SK-N-SH (cell line): ENCODE measurements at regions not wholly inside any gene's neighbourhood (a gene's known extent, or its start where the extent isn't known, plus 50 kb on each side); places are given as distances from the start of the nearest gene placed in this dataset.

ENCODE experiments used
- CTCF ChIA-PET: fragments of 300-600, 350-600 bp; formaldehyde crosslinking; extraction: SDS; loops from one replicate; lab custom pipeline; 2021; lab: Yijun Ruan, JAX
- POLR2A ChIA-PET: fragments of 350-600 bp; sonication (Branson Sonifier 250); formaldehyde crosslinking; extraction: SDS; loops from one replicate; lab custom pipeline; 2020; ENCODE audit warnings: antibody characterized with exemption, inconsistent platforms; lab: Yijun Ruan, JAX
- DNase-seq: peaks from one replicate; pipeline ENCODE4 v3.0.0; 2012
- H2AFZ ChIP-seq: fragments of 200-600 bp; sonication (generic); 2 replicates; pipeline ENCODE4 v1.8.1; 2016; ENCODE audit warnings: antibody characterized with exemption, mild to moderate bottlenecking, low read depth
- H3F3A ChIP-seq: fragments of 200-600 bp; sonication (generic); replicated peaks from 2 replicates; pipeline ENCODE3; 2016; ENCODE audit warnings: antibody characterized with exemption, mild to moderate bottlenecking; ENCODE audit not compliant: insufficient read depth
- H3K27ac ChIP-seq, 2 experiments: fragments of 200-500 bp in 1 of 2; fragments of 200-600 bp in 1 of 2; sonication (Bioruptor generic) in 1 of 2; sonication (generic), shearing (Covaris generic) in 1 of 2; 2 replicates each; pipeline versions ENCODE4 v1.5.1 to v1.6.1; 2014 to 2016; ENCODE audit warnings: low read depth in 2 of 2, inconsistent platforms in 1 of 2, low read length in 1 of 2, mild to moderate bottlenecking in 1 of 2, mixed read lengths in 1 of 2
- H3K27me3 ChIP-seq: fragments of 200-600 bp; sonication (generic), shearing (Covaris generic); 2 replicates; pipeline ENCODE4 v1.6.1; 2016; ENCODE audit warnings: mixed run types; ENCODE audit not compliant: insufficient read depth
- H3K36me3 ChIP-seq, 2 experiments: fragments of 200-500 bp in 1 of 2; fragments of 200-600 bp in 1 of 2; sonication (Bioruptor generic) in 1 of 2; sonication (generic) in 1 of 2; replicated peaks in 1 of 2; 2 replicates each; pipeline versions ENCODE3 to v1.5.1; 2014 to 2016; ENCODE audit warnings: low read length in 1 of 2, mild to moderate bottlenecking in 1 of 2; ENCODE audit not compliant: insufficient read depth in 2 of 2, control insufficient read depth in 1 of 2
- H3K4me1 ChIP-seq, 2 experiments: fragments of 200-500 bp in 1 of 2; fragments of 200-600 bp in 1 of 2; sonication (Bioruptor generic) in 1 of 2; sonication (generic), shearing (Covaris generic) in 1 of 2; 2 replicates each; pipeline versions ENCODE4 v1.5.1 to v1.6.1; 2014 to 2016; ENCODE audit warnings: low read depth in 1 of 2, low read length in 1 of 2, mixed run types in 1 of 2; ENCODE audit not compliant: insufficient read depth in 2 of 2, control insufficient read depth in 1 of 2
- H3K4me2 ChIP-seq: fragments of 200-600 bp; sonication (generic), shearing (Covaris generic); 2 replicates; pipeline ENCODE4 v1.6.1; 2017; ENCODE audit warnings: mixed run types
- H3K4me3 ChIP-seq, 2 experiments: fragments of 200-500 bp in 1 of 2; fragments of 200-600 bp in 1 of 2; sonication (Bioruptor generic) in 1 of 2; sonication (generic), shearing (Covaris generic) in 1 of 2; 2 replicates each; pipeline versions ENCODE4 v1.5.1 to v1.8.1; 2014 to 2016; ENCODE audit warnings: low read depth in 2 of 2, inconsistent platforms in 1 of 2, low read length in 1 of 2, mild to moderate bottlenecking in 1 of 2, mixed read lengths in 1 of 2, moderate library complexity in 1 of 2
- H3K79me2 ChIP-seq: fragments of 200-600 bp; sonication (generic); 2 replicates; pipeline ENCODE4 v1.8.1; 2017; ENCODE audit warnings: mild to moderate bottlenecking; ENCODE audit not compliant: insufficient read depth
- H3K9ac ChIP-seq: fragments of 200-600 bp; sonication (generic); 2 replicates; pipeline ENCODE4 v1.6.1; 2017; ENCODE audit warnings: mixed run types
- H3K9me2 ChIP-seq: fragments of 200-600 bp; sonication (generic); 2 replicates; pipeline ENCODE4 v1.6.1; 2017; ENCODE audit warnings: mixed run types
- H3K9me3 ChIP-seq: fragments of 200-600 bp; sonication (generic); 2 replicates; pipeline ENCODE4 v1.6.1; 2017; ENCODE audit warnings: mixed run types, mild to moderate bottlenecking, moderate library complexity
- H4K20me1 ChIP-seq: fragments of 200-600 bp; sonication (generic); 2 replicates; pipeline ENCODE4 v1.6.1; 2017; ENCODE audit warnings: mild to moderate bottlenecking, mixed run types; ENCODE audit not compliant: insufficient read depth
- ELF1 ChIP-seq: IDR thresholded peaks from 2 replicates; pipeline ENCODE4 v1.4.0; 2012
- EP300 ChIP-seq, 2 experiments: IDR thresholded peaks; 2 replicates each; pipeline versions ENCODE4 v1.4.0 to v1.6.1; 2012; ENCODE audit warnings: borderline replicate concordance in 1 of 2, low read depth in 1 of 2, low read length in 1 of 2
- EZH2phosphoT487 ChIP-seq: fragments of 200-600 bp; sonication (generic); IDR thresholded peaks from 2 replicates; pipeline ENCODE4 v1.6.1; 2017; ENCODE audit warnings: low read depth, mixed run types, mild to moderate bottlenecking, antibody characterized with exemption, moderate library complexity, borderline replicate concordance
- FOSL2 ChIP-seq: IDR thresholded peaks from 2 replicates; pipeline ENCODE4 v1.4.0; 2012; ENCODE audit warnings: low read depth, mild to moderate bottlenecking, moderate library complexity, borderline replicate concordance
- FOXJ3 ChIP-seq: sonication (generic); formaldehyde crosslinking; IDR thresholded peaks from 2 replicates; pipeline ENCODE4 v1.5.1; 2020; ENCODE audit warnings: mild to moderate bottlenecking, missing genetic modification reagents
- GATA2 ChIP-seq: sonication (generic); formaldehyde crosslinking; IDR thresholded peaks from 2 replicates; pipeline ENCODE4 v1.5.0; 2020; ENCODE audit warnings: mild to moderate bottlenecking, missing genetic modification reagents
- IRF3 ChIP-seq: fragments of 150-350 bp; IDR thresholded peaks from 2 replicates; pipeline ENCODE4 v1.6.1; 2016; ENCODE audit warnings: mild to moderate bottlenecking, low read depth, low read length
- MXI1 ChIP-seq: IDR thresholded peaks from 2 replicates; pipeline ENCODE4 v1.6.1; 2012; ENCODE audit warnings: mild to moderate bottlenecking, low read depth, low read length, improper control_type of control experiment
- PBX3 ChIP-seq: IDR thresholded peaks from 2 replicates; pipeline ENCODE4; 2012
- POLR2AphosphoS5 ChIP-seq: IDR thresholded peaks from 2 replicates; pipeline ENCODE4 v1.6.1; 2012; ENCODE audit warnings: low read depth, low read length
- REST ChIP-seq: IDR thresholded peaks from 2 replicates; pipeline ENCODE4 v1.6.1; 2012; ENCODE audit warnings: mild to moderate bottlenecking, low read depth, low read length, moderate library complexity
- RXRA ChIP-seq: IDR thresholded peaks from 2 replicates; pipeline ENCODE4 v1.4.0; 2012; ENCODE audit warnings: low read depth, mild to moderate bottlenecking, borderline replicate concordance
- SMC3 ChIP-seq: IDR thresholded peaks from 2 replicates; pipeline ENCODE4 v1.6.1; 2012; ENCODE audit warnings: low read depth, low read length, improper control_type of control experiment
- TAF1 ChIP-seq: IDR thresholded peaks from 2 replicates; pipeline ENCODE4 v1.6.1; 2012; ENCODE audit warnings: low read depth, mild to moderate bottlenecking, low read length, moderate library complexity, borderline replicate concordance
- USF1 ChIP-seq: IDR thresholded peaks from 2 replicates; pipeline ENCODE4 v1.4.0; 2012; ENCODE audit warnings: low read depth, borderline replicate concordance
- USF2 ChIP-seq: fragments of 150-350 bp; IDR thresholded peaks from 2 replicates; pipeline ENCODE4 v1.6.1; 2017; ENCODE audit warnings: antibody characterized with exemption, low read length, low read depth, borderline replicate concordance
- YY1 ChIP-seq: IDR thresholded peaks from 2 replicates; pipeline ENCODE4 v1.4.0; 2012; ENCODE audit warnings: low read depth, mild to moderate bottlenecking
- ZBTB33 ChIP-seq: IDR thresholded peaks from 2 replicates; pipeline ENCODE4 v1.4.0; 2012; ENCODE audit warnings: low read depth, borderline replicate concordance
- WGBS: methylation state at CpG from one replicate; pipeline ENCODE4 v1.1.6; 2017; ENCODE audit warnings: low lambda C conversion rate; 5-methylcytosine and 5-hydroxymethylcytosine counted together

- Histone ChIP-seq H3K9me2 (no peaks in the 10 kb centered on the region), H3K27me3 (peaks cover 5% of the 10 kb centered on the region; the same call in 1 of the 2 replicates), H3K9ac (no peak overlapping the region), H3K4me3 (no peak overlapping the region), H3F3A (no peaks in the 10 kb centered on the region), H3K36me3 (no peaks in the 10 kb centered on the region), H2AFZ (no peak overlapping the region), H3K4me1 (no peaks in the 10 kb centered on the region), H3K9me3 (no peaks in the 10 kb centered on the region), H3K27ac (no peak overlapping the region)
- WGBS, result 25% methylated on average over 7 of the region's 7 CpGs
- POLR2A ChIA-PET, result no interaction called here
- DNase-seq, result no peak
- TF ChIP-seq GATA2 (CRISPR knock-in tag) (no peak), YY1 (no peak)
- TF ChIP-seq, all 33 proteins: peak for 0
- CTCF ChIA-PET, result no interaction called here
- H4K20me1 ChIP-seq, result no peaks in the 10 kb centered on the region
- no peaks in the 10 kb centered on the region for H3K79me2 ChIP-seq
- no peak overlapping the region for H3K4me2 ChIP-seq
Measured at GRCh38 chr18:78482378-78482777, 497.2 kb upstream of the SALL3 start.

- no peaks in the 10 kb centered on the region for H3K9me3 ChIP-seq
- no peak overlapping the region for H3K9ac ChIP-seq
- no peak for DNase-seq
- no peak overlapping the region for H3K27ac ChIP-seq
- H3K27me3 ChIP-seq, result no peaks in the 10 kb centered on the region
- H3K36me3 ChIP-seq, result no peaks in the 10 kb centered on the region
- H3K9me2 ChIP-seq, result no peaks in the 10 kb centered on the region
- H3K79me2 ChIP-seq, result no peaks in the 10 kb centered on the region
- no peaks in the 10 kb centered on the region for H3F3A ChIP-seq
- H3K4me3 ChIP-seq, result no peak overlapping the region
- H2AFZ ChIP-seq, result no peak overlapping the region
- TF ChIP-seq EZH2phosphoT487 (no peak), USF1 (no peak), MXI1 (no peak), PBX3 (no peak), ELF1 (no peak), REST (no peak), POLR2AphosphoS5 (no peak), EP300 (IDR thresholded peaks at IDR 0.05; ENCODE audit: borderline replicate concordance in 1 of 2, low read depth in 1 of 2, low read length in 1 of 2) (no peak), RXRA (no peak), TAF1 (no peak), FOSL2 (no peak), USF2 (no peak), IRF3 (no peak), GATA2 (CRISPR knock-in tag) (no peak), SMC3 (no peak), YY1 (no peak), ZBTB33 (no peak), FOXJ3 (CRISPR knock-in tag) (no peak)
- TF ChIP-seq, all 33 proteins: peak for 0
- H4K20me1 ChIP-seq, result no peaks in the 10 kb centered on the region
- H3K4me2 ChIP-seq, result no peak overlapping the region
- POLR2A ChIA-PET, result no interaction called here
- no peaks in the 10 kb centered on the region for H3K4me1 ChIP-seq
- WGBS, result 0% methylated on average over 6 of the region's 6 CpGs
- CTCF ChIA-PET, result no interaction called here
Measured at GRCh38 chr18:78487649-78488048, 492.0 kb upstream of the SALL3 start.
